NCI-H2196 (cell line): ENCODE measurements at regions not wholly inside any gene's neighbourhood (a gene's known extent, or its start where the extent isn't known, plus 50 kb on each side); places are given as distances from the start of the nearest gene placed in this dataset.
"Not testable (repeated sequence)": the region's sequence is repeated elsewhere in the genome, so short reads cannot be mapped to it uniquely, and the experiment has no call there.

Source experiments
- DNase-seq: peaks from one replicate; lab custom pipeline; 2025; ENCODE audit not compliant: unreplicated experiment; lab: John Stamatoyannopoulos, UW

- no peak for DNase-seq
Measured at GRCh38 chr2:64910523-64910922, 78.7 kb upstream of the SLC1A4 start.

GRCh38 chr2:64910972-64911433 lies 78.2 kb upstream of the SLC1A4 start:
- no peak for DNase-seq

- DNase-seq: peak; percentile 6
Measured at GRCh38 chr2:64913357-64913869, 75.8 kb upstream of the SLC1A4 start.

- DNase-seq: no peak
Measured at GRCh38 chr2:64914247-64914646, 75.0 kb upstream of the SLC1A4 start.

- DNase-seq: no peak
Measured at GRCh38 chr2:64914735-64915509, 74.3 kb upstream of the SLC1A4 start.

GRCh38 chr2:64915510-64915900 lies 73.7 kb upstream of the SLC1A4 start:
- DNase-seq: no peak

GRCh38 chr2:64918220-64918886 lies 70.8 kb upstream of the SLC1A4 start:
- DNase-seq: no peak

GRCh38 chr2:64919261-64919660 lies 69.9 kb upstream of the SLC1A4 start:
- no peak for DNase-seq

- DNase-seq: no peak
Measured at GRCh38 chr2:64922482-64923384, 66.5 kb upstream of the SLC1A4 start.

- DNase-seq: no peak
Measured at GRCh38 chr2:64923385-64923710, 65.9 kb upstream of the SLC1A4 start.

- DNase-seq: no peak
Measured at GRCh38 chr2:64924170-64924934, 64.8 kb upstream of the SLC1A4 start.

GRCh38 chr2:64925930-64926722 lies 63.1 kb upstream of the SLC1A4 start:
- DNase-seq: not testable (repeated sequence)

- no peak for DNase-seq
Measured at GRCh38 chr2:64928813-64929212, 60.4 kb upstream of the SLC1A4 start.

GRCh38 chr2:64929333-64929732 lies 59.9 kb upstream of the SLC1A4 start:
- DNase-seq: no peak

- DNase-seq: no peak
Measured at GRCh38 chr2:64930258-64930671, 58.9 kb upstream of the SLC1A4 start.

- no peak for DNase-seq
Measured at GRCh38 chr2:64931246-64932115, 57.7 kb upstream of the SLC1A4 start.

GRCh38 chr2:64932116-64932370 lies 57.2 kb upstream of the SLC1A4 start:
- no peak for DNase-seq

GRCh38 chr2:64932371-64933216 lies 56.6 kb upstream of the SLC1A4 start:
- no peak for DNase-seq
